RPMI7951 (cell line): ENCODE measurements at regions not wholly inside any gene's neighbourhood (a gene's known extent, or its start where the extent isn't known, plus 50 kb on each side); places are given as distances from the start of the nearest gene placed in this dataset.
A peak's percentile ranks its signal among the peaks of the same experiment; 100 is the strongest.

Source experiments
- DNase-seq: peaks from one replicate; pipeline ENCODE4 v3.0.0-alpha.2; 2012; ENCODE audit warnings: low read depth

DNA sequence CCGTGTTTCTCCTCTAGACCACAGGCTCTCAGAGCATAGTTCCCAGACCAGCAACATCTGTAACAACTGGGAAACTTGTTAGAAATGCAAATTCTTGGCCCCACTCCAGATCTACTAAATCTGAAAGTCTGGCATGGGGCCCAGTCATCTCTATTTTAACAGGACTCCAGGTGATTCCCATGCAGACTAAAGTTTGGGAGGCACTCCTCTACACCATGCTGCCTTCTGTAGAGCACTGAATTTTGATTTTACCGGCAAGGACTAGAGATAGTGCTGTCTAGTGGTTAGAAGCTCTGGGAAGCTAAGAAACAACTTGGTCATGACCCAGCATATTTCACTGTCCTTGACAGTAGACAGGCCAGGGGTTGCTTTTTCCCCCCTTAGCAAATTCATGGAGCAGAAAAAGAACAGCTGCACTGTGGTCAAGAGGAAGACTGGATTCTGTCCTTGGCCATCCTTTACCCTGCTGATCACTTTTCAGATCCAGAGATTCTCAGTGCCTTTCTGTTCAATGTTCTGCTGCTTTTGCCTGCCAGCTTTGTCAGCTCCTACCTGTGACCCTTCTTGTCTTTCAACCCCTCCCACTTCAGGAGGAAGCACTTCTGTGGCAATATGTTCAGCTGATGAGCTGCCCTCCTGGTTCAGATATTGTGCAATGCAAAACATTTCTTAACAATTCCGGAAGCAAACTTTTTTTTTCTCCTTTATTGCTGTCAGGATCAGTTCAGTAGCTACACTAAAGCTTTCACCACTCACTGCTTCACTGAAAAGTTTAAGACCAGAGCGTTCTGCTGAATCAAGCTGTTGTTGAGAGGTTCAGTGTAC is 133.8 kb upstream of the NUDT4 start:
- DNase-seq: peak; percentile 37

DNA sequence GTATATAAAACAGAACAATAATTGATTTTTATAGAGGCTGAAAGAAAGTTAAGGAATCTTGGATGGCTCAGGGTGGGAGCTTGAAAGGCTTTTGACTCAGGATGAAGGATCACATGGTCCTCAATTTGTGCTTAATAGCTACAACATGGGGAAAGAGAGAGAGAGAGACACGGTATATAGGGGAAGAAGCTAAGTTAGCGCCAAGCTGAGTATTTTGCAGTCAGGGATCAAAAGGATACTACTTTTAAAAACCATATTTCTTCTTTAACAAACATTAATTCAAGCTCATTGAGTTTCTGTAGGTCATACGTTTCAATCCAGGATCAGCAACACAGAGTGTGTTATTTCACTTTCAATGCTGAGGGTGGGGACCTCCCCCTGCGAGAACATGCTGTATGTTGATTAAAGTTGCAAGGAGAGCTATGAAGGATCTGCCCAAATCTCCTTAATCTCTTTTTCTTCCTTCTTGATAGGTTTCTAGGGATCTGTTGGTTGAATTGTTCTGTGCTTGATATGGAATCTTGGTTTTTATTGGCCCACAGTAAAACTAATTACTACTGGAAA is 133.1 kb upstream of the NUDT4 start:
- no peak for DNase-seq

GRCh38 chr12:93245543-93245942 is 132.2 kb upstream of the NUDT4 start:
- no peak for DNase-seq

DNA sequence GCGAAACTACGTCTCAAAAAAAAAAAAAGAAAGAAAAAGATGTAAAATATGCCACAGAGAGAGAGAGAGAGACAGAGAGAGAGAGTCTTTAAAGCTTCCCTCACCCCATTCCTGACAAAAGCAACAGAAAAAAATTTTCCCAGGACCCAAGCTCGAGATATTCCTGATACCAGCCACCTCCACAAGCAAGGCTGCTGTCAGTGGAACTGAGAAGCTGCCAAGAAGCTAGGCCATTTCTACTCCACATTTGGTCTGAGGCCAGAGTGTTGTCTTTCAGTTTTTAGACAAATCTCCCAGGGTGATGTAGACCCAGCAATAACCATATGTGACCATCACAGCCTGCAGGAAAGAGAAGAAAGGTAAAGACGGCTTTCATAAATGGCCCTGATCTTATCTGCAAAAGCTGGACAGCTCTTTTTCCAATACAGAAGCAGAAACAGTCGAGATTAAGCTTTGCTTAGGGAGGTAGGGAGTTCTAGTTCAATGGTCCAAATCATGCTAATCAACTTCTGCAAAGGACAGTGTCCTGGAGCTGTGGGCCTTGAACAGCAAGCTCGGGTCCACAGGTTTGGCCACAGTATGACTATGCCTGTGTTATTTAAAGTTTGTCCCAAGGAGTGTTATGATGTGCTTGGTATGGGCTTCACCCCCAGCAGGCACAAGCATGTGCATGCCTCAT is 130.3 kb upstream of the NUDT4 start:
- no peak for DNase-seq

DNA sequence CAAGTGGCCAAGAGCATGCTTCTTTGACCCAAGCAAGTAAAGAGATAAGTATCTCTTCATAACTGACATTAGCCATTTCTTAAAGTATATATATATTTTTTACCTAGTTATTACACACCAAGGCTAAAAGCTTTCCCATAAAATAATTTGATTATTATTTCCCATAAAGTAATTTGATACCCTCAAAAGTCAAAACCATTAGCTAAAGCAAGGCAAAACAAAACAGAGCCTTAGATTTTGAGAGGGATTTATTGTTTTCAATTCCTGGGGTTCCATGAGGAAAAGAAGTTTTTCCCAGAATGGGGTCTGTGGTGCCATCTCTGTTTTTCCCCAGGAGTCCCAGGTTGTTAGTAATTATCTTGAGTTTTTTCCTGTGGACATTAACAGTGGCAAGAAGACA is 125.5 kb upstream of the NUDT4 start:
- DNase-seq: no peak

DNA sequence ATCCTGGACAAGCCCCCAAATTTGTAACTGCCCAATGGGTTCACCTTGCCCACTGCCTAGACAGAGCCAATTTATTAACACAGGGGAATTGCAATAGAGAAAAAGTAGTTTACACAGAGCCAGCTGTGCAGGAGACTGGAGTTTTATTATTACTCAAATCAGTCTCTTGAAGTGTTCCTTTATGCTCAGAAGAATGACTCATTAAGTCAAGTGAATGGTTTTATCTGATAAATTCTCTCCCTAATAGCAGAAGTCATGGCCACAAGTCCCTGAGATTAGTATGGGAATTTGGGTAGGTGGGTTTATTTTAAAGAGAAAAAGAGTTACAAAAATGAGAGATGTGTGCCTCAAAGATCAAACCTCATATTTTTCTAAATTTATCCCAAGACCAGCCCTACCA is 122.8 kb upstream of the NUDT4 start:
- no peak for DNase-seq

- DNase-seq: no peak
Observed at GRCh38 chr12:93256256-93256969, 121.3 kb upstream of the NUDT4 start.

DNA sequence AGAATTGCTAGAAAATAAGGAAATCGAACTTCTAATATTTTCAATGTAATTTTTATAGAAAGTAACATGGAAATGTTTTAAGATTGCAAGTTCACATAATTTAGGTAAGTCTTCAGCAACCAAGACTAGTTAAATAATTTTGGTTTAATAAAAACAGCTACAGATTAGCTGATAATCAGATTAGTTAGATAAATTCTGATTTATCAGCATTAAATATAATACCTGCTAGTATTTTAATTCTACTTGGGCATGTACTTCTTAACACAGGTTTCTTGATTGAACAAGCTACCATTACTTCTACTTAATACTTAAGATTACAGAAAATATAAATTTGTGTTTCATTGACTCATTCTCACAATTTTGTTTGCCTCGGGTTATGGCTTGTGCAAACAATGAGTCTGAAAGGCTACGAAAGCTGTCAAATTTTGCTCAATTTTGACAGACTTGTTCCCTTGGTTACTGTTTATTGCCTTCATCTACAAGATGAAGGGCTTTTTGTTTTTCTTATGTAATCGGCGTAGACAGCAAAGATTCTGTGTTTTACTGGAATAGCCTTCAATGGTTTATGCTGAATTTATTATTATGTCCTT is 116.1 kb upstream of the NUDT4 start:
- DNase-seq: no peak

DNA sequence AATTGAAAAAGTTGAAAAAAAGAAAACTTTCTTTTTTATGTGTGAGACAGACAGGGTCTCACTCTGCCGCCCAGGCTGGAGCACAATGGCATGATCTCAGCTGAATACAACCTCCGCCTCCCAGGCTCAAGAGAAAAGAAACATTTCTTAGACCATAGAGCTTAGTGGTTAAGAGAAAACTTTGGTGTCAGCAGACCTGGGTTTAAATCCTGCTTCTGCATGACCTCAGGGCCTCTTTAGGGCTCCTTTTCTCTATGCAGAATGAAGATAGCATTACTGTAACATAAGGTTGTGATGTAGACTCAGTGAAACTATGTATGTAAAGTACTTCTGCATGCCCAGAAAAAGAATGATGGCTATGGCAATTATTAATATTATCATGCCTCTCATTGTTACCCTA is 104.7 kb upstream of the NUDT4 start:
- DNase-seq: no peak

- DNase-seq: no peak
Observed at GRCh38 chr12:93273834-93274564, 103.7 kb upstream of the NUDT4 start.

- DNase-seq: no peak
Observed at GRCh38 chr12:93274937-93275336, 102.8 kb upstream of the NUDT4 start.

- DNase-seq: no peak
Observed at GRCh38 chr12:93275589-93275988, 102.1 kb upstream of the NUDT4 start.

- DNase-seq: no peak
Observed at GRCh38 chr12:93279565-93280412, 97.9 kb upstream of the NUDT4 start.

DNA sequence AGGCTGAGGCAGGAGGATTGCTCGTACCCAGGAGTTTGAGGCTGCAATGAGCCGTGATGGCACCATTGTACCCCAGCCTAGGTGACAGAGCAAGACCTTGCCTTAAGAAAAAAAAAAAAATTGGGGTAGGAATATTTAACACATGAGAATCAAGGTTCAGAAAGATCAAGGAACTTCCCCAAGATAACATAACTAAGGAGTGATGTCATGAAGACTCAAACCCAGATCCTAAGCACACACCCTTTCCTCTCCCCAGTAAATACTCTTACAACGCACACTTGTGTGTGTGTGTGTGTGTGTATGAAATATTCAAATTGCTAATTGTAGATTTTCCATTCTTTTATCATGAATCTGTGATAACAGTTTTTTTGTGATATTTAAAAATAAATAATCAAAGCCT is 90.6 kb upstream of the NUDT4 start:
- no peak for DNase-seq

- DNase-seq: no peak
Observed at GRCh38 chr12:93288626-93289025, 89.1 kb upstream of the NUDT4 start.

- DNase-seq: no peak
Observed at GRCh38 chr12:93290391-93290790, 87.3 kb upstream of the NUDT4 start.

GRCh38 chr12:93292213-93292612 is 85.5 kb upstream of the NUDT4 start:
- DNase-seq: no peak

GRCh38 chr12:93292731-93293566 is 84.8 kb upstream of the NUDT4 start:
- peak; percentile 2 for DNase-seq

- no peak for DNase-seq
Observed at GRCh38 chr12:93297032-93297431, 80.7 kb upstream of the NUDT4 start.

GRCh38 chr12:93297536-93297935 is 80.2 kb upstream of the NUDT4 start:
- DNase-seq: no peak
